HG03439 (cell line): ENCODE measurements at regions not wholly inside any gene's neighbourhood (a gene's known extent, or its start where the extent isn't known, plus 50 kb on each side); places are given as distances from the start of the nearest gene placed in this dataset.
A peak's percentile ranks its signal among the peaks of the same experiment; 100 is the strongest.
"Not testable (repeated sequence)": the region's sequence is repeated elsewhere in the genome, so short reads cannot be mapped to it uniquely, and the experiment has no call there.

ENCODE experiments used
- ATAC-seq: cut with Tn5 transposase; IDR thresholded peaks from one replicate; pipeline ENCODE4 v1.9.1; 2021; ENCODE audit warnings: mild to moderate bottlenecking, moderate library complexity; ENCODE audit not compliant: unreplicated experiment

DNA sequence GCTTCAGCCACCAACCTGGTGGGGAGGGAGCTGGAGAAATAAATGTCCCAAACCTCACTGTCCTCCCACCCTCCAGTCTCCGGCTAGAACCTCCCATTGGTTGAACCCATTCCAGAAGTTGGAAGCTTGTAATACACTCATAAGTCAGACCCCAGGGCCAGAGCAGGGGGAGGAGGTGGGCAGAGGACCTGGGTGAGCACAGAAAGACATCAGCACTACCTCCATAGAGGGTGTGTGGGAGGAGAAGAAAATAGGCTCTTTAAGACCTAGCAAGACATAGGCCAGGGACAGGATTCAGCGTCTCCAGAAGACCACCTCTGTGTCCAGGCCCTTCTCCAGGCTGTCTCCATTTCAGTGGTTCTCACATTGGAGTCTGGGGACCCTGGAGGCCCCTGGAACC is 73.3 kb upstream of the TOP1 start:
- no peak for ATAC-seq

DNA sequence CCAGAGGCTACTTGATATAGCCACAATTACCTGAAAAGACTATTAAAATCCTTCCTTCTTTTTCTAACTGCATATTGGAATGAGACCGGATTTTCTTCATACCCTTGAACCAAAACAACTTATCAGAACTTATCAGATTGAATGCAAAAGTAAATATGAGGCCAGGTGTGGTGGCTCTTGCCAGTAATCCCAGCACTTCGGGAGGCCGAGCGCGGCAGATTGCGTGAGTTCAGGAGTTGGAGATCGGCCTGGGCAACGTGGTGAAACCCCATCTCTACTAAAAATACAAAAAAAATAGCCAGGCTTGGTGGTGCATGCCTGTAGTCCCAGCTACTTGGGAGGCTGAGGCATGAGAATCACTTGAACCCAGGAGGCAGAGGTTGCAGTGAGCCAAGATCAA is 72.8 kb upstream of the TOP1 start:
- not testable (repeated sequence) for ATAC-seq

DNA sequence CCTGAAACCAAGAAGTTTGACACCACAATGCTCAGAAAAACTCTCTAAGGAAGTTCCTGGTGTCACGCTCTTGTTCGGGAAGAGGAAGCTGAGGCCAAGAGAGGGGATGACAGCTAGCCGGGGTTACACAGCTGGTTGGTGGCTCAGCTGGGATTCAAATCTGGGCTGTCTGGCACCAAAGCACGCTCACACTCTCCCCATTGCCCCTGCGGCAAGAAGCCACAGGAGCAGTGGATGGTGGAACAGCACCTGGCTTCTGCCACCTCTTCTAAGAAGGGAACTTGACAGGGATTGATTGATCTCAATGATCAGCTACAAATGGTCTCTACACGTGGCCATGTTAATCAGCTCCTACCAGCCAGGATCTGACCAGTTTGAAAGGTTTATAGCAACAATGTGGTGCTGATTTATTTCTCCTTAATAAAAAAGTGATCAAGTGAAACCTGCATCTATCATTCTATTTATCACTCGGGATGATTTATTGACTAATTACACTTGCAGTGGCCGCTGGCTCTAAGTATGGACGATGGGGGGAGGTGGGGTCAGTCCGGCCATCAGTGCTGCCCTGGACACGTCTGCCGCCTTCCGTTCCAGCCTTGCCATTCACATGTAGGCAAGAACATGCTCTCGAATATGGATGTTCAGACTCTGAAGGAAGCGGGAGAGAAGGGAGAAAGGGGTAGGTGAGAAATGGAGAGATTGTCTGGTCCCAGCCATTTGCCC is 71.9 kb upstream of the TOP1 start:
- no peak for ATAC-seq

DNA sequence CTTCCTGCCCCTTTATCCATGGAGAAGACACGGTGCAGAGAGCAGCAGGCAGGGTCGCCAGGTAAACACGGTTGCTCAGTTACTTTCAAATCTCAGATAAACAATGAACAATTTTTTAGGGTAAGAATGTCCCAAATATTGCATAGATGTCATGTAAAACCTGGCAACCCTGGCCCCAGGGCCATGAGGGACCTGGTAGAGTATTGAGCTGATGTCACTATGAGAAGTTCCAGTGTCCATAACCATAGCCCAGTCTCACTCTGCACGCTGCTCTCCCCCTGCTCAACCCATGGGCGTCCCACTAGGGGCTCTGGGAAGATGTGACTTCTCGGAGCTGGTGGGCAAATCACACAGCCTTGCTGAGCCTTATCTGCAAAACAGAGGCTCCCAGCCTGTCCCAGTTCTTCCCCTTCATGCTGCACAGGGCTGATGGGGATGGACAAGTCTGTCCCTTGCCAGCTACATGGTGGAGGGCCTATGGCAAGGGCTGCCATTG is 71.3 kb upstream of the TOP1 start:
- no peak for ATAC-seq

DNA sequence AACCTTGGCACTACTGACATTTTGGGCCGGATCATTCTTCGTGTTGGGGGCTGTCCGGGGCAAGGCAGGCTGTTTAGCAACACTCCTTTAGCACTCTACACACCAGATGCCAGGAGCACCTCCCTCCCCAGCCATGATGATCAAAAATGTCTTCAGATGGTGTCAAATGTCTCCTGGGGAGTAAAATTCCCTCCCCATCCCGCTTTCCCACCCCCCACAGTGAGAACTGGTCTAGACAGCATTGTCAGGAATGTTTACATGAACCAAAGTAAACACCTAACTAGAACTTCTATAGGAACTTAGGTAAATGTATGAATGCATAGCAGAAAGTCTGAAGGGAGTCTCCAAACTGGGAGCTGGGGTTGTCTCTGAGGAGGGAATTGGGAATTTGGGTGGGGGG is 70.0 kb upstream of the TOP1 start:
- ATAC-seq = no peak

DNA sequence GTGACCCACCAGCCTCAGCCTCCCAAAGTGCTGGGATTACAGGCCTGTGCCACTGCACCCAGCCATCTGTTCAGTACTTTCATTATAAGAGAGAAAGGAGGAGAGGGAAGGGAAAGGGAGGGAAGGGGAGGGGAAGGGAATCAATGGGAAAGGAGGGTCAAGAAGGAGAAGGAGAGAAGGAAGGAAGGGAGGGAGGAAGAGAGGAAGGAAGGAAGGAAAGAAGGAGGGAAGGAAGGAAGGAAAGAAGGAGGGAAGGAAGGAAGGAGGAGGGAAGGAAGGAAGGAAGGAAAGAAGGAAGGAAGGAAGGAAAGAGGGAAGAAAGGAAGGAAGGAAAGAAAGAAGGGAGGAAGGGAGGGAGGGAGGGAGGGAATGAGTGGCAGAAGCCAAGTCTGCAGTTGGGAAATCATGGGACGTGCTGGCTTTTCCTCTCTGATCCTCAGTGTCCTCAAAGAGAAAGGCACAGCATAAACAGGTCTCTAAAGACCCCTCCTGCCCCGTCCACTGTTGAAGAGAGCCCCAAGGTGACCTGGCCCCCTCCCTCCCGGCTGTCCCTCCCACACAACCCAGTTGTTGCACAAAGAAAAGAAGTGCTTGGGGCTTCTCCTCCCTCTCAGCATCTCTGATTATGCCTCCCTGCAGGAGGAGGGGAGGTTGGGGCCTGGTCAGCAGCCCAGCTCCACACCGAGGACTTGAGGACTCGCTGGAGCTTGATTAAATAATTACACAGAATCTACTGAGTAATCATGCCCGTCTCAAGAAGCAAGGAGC is 69.1 kb upstream of the TOP1 start:
- ATAC-seq = no peak

DNA sequence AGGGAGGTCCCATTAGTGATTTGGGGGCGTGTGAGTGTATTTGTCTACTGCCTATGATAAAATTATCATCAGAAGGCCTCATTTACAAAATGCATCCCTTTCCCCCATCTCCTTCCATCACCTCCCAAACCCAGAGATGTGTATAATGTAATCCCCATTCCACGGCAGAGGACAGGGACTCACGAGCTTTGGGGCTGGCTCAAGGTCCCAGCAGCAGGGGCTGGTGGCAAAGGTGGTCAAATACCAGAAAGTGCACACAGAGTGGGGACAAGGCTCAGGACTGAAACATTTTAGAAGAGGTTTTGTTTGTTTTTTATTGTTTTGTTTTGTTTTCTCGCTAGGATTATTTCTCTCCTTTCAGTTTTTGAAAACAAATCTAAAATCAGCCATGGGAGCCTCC is 68.5 kb upstream of the TOP1 start:
- ATAC-seq = no peak

DNA sequence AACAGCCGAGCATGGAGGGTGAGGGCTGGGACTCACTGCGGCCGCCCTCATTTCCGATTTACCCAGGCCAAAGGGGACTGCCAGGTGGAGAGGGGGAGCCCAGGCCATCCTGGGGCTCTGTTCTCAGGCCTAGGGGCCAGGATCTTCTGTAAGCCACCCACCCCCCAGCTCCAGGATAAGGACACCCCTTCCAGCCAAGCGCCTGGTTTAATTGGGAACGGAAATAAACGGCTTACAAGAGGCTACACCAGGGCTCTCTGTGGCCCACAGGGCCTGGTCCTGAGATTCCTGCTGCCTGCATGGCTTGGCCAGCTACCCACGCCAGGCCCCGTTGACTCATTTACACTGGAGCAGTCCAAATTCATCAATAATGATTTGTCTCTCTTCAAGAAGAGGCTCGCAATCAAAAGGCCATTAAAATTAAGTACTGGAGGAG is 68.1 kb upstream of the TOP1 start:
- ATAC-seq = no peak

DNA sequence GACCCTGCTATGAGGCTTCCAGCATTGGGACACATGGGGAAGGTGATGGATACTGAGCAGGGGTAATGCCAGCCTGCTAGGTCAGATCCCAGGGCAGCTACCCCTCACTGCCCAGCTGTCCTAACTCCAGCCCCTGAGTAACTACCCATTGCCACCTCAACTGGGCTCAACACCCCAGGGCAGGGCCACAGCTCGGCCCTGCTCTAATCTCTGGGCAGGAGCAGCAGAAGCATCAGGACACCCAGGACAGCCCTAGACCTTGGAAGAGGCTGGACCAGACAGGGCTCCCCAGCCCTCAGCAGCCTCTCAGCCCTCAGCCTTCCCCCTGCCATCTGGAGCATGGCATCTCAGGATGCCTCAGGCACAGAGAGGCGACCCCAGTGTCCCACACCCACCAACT is 67.4 kb upstream of the TOP1 start:
- no peak for ATAC-seq

DNA sequence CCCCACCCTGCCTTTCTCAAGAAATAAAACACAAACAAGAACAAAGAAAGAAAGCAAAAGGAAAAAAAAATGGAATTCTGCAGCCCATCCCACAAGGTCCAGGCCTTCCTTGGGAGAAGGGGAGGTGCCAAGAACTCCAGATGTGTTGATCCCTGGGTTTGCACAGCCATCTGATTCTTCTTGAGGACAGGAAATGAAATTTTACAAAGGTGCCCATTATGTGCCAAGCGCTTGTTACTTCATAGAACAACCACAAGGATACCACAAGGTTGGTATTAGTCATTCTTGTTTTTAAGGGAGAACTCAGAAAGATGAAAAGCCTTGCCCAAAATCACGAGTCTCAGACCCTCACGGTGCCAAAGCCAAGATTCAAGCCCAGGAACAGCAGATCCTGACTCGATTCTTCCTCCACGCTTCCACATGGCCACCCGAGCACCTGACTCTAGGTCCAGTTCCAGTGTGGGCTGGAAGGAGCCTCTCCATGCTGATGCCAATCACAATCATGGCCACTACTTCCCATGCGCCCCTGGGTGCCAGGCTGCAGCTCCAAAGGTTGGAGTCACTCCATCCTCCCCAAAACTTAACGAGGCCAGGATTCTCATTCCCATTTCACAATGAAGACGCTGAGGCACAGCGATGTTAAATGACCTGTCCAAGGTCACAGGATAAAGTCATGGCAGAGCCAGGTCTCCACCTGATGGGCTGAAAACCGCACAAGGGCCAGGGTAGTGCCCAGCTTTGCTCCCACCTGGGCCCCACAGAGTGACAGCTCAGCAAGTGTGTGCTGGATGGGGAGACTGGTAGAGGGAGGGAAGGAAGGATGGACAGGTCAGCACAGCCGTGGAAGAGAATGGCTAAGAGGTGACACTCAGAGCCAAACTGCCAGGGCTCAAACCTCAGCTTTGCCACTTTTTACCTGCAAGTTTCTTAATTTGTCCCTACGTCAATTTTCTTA is 66.7 kb upstream of the TOP1 start:
- ATAC-seq = no peak

DNA sequence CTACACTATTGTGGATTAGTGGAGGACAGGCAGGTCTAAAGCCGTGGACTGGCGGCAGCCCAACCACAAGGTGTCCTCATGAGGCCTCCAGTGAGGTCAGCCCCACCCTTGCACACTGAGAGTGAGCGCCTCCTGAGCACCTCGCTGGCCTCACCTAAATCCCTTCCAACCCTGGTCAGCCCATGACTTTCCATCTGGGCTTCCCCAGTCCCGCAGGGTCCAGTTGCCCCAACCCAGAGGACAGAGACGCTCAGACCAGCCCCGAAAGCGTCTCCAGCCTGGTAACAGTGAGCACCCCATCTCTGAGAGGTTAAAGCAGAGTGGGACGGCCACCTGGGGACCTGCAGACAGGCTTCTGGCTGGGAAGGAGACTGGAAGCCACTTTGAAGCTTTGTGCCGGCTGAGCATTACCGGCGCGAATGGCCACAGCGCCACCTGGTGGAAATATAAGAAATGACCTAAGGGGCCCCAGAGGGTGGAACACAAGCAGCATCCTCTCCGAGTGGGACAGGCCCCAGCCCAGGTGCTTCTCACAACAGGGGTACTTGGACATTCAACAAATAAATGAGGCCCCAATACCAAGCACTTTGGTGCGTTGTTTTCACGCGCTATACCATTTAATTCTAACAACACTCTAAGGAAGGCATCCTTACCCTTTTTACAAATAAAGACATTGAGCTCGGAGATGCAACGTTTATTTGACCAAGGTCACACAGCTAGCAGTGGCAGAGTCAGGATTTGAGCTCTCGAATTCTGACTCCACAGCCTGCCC is 65.7 kb upstream of the TOP1 start:
- ATAC-seq = peak; percentile 56

DNA sequence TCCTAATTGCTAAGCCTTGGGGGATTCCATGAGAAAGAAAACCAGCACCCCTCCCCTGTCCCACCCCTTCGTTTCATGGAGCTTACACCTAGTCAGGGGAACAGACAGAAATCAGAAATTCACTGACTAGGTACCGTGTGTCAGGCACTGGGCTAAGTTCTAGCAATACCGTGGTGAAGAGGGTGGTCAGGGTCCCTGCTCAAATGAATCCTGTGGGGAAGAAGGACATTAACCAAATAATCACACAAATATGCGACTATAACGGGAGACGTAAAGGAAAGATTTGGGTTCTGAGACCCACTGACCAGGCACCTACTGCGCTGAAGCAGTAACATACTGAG is 65.1 kb upstream of the TOP1 start:
- ATAC-seq = no peak

DNA sequence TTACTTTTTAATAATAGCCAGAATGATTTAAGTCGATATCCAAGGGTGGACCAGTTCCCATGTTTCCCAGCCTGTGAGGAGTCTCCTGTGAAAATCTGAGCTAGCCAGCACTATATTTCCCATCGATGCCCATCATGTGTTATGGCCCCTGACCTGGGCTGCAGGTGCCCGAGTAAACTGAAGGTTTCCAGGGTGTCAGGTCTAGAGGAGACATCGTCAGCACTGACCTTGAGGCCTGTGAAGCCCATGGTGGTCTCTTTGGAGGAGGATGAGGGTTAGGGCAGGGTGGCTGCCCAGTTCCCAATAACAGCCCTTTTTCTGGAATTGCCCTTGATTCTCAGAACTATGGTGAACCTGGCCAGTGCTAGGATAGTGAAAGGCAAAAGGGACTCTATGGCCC is 63.0 kb upstream of the TOP1 start:
- no peak for ATAC-seq

DNA sequence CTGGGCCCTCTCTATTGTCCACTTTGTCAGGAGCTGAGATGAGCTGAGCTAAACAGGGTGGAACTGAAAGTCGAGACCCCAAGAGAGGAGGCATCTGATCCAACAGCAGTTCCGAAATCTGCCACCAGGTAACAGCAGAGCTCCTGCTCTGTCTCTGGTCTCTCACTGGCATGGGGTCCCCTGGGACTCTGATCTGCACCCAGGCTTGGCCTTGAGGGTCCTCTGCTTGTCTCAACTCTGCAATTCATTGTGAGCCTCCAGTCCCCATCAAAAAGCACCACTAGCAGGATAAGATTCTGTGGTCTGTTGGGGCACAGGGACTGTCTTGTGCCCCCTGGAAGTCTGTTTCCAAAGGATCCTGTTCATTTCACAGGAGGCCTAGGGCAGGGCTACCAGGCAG is 62.5 kb upstream of the TOP1 start:
- ATAC-seq = no peak

DNA sequence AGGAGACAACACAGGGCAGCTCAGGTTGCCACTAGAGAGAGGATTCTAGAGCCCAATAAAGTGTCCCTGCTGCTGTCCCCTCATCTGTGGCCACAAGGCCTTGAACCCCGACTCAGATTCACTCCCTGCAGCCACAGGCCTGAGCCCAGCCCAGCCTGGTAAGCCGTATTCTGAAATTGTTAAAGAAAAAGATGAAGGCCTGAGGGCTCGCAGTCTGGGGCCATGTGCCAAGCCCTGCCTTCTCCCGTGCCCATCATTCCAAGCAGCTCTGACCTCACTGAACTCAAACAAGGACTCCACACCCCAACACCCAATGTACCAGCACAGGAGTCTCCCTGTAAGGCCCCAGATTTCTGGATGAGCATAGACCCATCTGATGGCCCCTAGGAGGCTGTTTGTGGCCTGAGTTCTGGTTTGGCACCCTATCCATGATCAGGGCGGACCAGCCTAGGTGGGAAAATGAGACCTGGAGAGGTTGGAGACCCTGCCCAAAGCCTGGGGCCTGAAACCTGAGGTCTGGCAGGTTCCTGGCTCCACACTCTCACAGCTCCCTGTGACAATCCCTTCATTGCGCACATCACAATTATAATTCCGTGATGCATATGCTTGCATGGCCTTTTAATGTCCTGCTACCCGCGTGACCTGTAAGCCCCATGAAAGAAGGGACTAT is 62.0 kb upstream of the TOP1 start:
- no peak for ATAC-seq

DNA sequence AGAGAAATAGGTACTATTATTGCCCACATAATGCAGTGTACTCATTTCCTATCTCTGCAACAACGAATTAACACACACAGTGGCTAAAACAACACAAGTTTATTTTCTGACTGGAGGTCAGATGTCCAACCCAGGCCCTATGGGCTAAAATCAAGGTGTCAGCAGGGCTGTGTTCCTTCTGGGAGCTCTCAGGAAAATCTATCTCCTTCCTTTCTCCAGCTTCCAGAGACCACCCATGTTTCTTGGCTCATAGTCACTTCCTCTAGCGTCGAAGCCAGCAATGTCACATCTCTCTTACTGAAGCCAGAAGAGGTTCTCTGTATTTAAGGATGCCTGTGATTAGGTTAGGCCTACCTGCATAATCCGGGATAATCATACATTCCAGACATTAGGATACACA is 60.9 kb upstream of the TOP1 start:
- no peak for ATAC-seq

DNA sequence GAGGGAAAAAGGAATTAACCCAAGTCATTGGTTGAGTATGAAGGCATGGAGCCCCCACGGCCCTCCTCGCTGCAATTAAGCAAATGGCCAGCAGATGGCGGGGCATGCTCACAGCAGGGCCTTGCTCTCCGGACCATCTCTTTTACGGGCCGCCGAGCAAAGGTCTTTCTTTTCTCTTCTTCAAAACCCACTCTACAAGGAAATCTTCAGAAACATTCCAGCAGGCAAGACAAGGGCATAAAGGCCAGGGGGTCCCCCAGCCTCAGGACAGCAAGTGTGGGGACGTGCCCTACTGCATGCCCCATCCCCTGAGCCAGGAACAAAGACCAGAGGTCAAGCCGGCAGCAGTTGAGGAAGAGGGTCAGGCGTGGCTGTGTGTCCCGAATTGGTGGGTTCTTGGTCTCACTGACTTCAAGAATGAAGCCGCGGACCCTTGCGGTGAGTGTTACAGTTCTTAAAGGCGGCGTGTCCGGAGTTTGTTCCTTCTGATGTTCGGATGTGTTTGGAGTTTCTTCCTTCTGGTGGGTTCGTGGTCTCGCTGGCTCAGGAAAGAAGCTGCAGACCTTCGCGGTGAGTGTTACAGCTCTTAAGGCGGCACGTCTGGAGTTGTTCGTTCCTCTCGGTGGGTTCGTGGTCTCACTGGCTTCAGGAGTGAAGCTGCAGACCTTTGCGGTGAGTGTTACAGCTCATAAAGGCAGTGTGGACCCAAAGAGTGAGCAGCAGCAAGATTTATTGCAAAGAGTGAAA is 59.6 kb upstream of the TOP1 start:
- peak; percentile 79 for ATAC-seq

DNA sequence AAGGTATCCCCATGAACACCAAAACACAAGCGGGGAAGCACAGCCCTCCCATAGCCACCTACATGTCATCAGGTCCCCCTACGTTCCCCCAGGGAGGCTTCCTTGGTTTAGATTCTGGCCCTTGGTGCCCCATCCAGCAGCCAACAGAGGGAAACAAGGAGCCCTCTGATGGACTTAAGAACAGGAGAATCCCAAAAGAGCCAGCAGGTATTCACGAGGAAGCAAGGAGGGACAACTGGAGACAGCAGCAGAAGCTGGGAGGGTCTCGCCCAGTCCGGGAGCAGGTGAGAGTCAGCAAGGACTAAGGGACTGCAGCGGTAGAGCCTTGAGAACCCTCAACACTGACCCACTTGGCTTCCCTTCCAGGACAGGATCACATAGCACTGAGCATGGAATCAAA is 58.4 kb upstream of the TOP1 start:
- no peak for ATAC-seq

DNA sequence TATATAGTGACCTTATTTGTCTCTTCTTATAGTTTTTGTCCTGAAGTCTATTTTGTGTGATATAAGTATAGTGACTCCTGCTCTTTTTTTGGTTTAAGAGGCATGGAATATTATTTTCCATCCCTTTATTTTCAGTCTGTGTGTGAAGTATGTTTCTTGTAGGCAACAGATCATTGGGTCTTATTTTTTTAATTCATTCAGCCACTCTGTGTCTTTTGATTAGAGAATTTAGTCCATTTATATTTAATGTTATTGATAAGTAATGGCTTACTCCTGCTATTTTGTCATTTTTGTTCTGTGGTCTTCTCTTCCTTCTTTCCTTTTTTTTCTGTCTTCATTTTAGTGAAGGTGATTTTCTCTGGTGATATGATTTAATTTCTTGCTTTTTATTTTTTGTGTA is 51.4 kb upstream of the TOP1 start:
- ATAC-seq = no peak
